Loucy (cell line): ENCODE measurements at regions not wholly inside any gene's neighbourhood (a gene's known extent, or its start where the extent isn't known, plus 50 kb on each side); places are given as distances from the start of the nearest gene placed in this dataset.
"Not testable (repeated sequence)": the region's sequence is repeated elsewhere in the genome, so short reads cannot be mapped to it uniquely, and the experiment has no call there.

Experiments used
- H2AFZ ChIP-seq: fragments of 200-600 bp; sonication (generic); 2 replicates; pipeline ENCODE4 v1.6.0; 2016; ENCODE audit warnings: antibody characterized with exemption, mild to moderate bottlenecking, low read length, moderate library complexity
- H3F3A ChIP-seq: fragments of 200-600 bp; 2 replicates; pipeline ENCODE4 v1.6.0; 2016; ENCODE audit warnings: antibody characterized with exemption, low read depth, mild to moderate bottlenecking
- H3K27me3 ChIP-seq: fragments of 200-600 bp; sonication (generic); 2 replicates; pipeline ENCODE4 v1.6.1; 2014; ENCODE audit warnings: low read length, mild to moderate bottlenecking; ENCODE audit not compliant: insufficient read depth, poor library complexity, severe bottlenecking
- H3K36me3 ChIP-seq: fragments of 200-600 bp; sonication (generic); 2 replicates; pipeline ENCODE4 v1.6.1; 2016; ENCODE audit warnings: low read length; ENCODE audit not compliant: insufficient read depth
- H3K4me1 ChIP-seq: fragments of 200-600 bp; sonication (generic); 2 replicates; pipeline ENCODE4 v1.5.1; 2014; ENCODE audit warnings: low read length, mild to moderate bottlenecking; ENCODE audit not compliant: insufficient read depth, poor library complexity, severe bottlenecking
- H3K4me2 ChIP-seq: fragments of 200-600 bp; sonication (generic); 2 replicates; pipeline ENCODE4 v1.6.0; 2014; ENCODE audit warnings: antibody characterized with exemption, low read length, low read depth, mild to moderate bottlenecking; ENCODE audit not compliant: poor library complexity, severe bottlenecking
- H3K4me3 ChIP-seq: fragments of 200-600 bp; sonication (generic); 2 replicates; pipeline ENCODE4 v1.5.1; 2014; ENCODE audit warnings: low read length, mild to moderate bottlenecking, mixed read lengths; ENCODE audit not compliant: poor library complexity, severe bottlenecking
- H3K79me2 ChIP-seq: fragments of 200-600 bp; sonication (generic); 2 replicates; pipeline ENCODE4 v1.6.1; 2014; ENCODE audit warnings: low read length; ENCODE audit not compliant: insufficient read depth
- H3K9ac ChIP-seq: fragments of 200-600 bp; sonication (generic); 2 replicates; pipeline ENCODE4 v1.6.0; 2014; ENCODE audit warnings: mild to moderate bottlenecking, low read depth, low read length, moderate library complexity; ENCODE audit not compliant: poor library complexity, severe bottlenecking
- H3K9me2 ChIP-seq: fragments of 200-600 bp; sonication (generic); replicated peaks from 2 replicates; pipeline ENCODE4 v1.6.1; 2016; ENCODE audit warnings: low read depth, low read length, mixed read lengths
- H3K9me3 ChIP-seq: fragments of 200-600 bp; sonication (generic); 2 replicates; pipeline ENCODE4 v1.6.1; 2014; ENCODE audit warnings: mild to moderate bottlenecking, antibody characterized with exemption, low read length, low read depth; ENCODE audit not compliant: insufficient read depth
- H4K20me1 ChIP-seq: fragments of 200-600 bp; sonication (generic); 2 replicates; pipeline ENCODE4 v1.6.0; 2014; ENCODE audit warnings: antibody characterized with exemption, low read length, mild to moderate bottlenecking; ENCODE audit not compliant: insufficient read depth, poor library complexity, severe bottlenecking
- EZH2phosphoT487 ChIP-seq: fragments of 200-600 bp; IDR thresholded peaks from 2 replicates; pipeline ENCODE4 v1.6.1; 2018; ENCODE audit warnings: antibody characterized with exemption, mild to moderate bottlenecking, moderate library complexity, borderline replicate concordance
- TF ChIP-seq, protein P1 (sequence below): fragments of 200-600 bp; sonication (generic); conservative IDR thresholded peaks from 2 replicates; pipeline ENCODE4 v1.5.1; 2014; ENCODE audit warnings: mild to moderate bottlenecking, antibody characterized with exemption, low read length

GRCh38 chr9:64773491-64773931 is 511.5 kb downstream of the FOXD4L5 start:
- no peak for TF ChIP-seq EZH2phosphoT487
- TF ChIP-seq, protein P1, sequence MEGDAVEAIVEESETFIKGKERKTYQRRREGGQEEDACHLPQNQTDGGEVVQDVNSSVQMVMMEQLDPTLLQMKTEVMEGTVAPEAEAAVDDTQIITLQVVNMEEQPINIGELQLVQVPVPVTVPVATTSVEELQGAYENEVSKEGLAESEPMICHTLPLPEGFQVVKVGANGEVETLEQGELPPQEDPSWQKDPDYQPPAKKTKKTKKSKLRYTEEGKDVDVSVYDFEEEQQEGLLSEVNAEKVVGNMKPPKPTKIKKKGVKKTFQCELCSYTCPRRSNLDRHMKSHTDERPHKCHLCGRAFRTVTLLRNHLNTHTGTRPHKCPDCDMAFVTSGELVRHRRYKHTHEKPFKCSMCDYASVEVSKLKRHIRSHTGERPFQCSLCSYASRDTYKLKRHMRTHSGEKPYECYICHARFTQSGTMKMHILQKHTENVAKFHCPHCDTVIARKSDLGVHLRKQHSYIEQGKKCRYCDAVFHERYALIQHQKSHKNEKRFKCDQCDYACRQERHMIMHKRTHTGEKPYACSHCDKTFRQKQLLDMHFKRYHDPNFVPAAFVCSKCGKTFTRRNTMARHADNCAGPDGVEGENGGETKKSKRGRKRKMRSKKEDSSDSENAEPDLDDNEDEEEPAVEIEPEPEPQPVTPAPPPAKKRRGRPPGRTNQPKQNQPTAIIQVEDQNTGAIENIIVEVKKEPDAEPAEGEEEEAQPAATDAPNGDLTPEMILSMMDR = no peak
- H3K4me3 ChIP-seq = peak overlapping the region; percentile 61

DNA sequence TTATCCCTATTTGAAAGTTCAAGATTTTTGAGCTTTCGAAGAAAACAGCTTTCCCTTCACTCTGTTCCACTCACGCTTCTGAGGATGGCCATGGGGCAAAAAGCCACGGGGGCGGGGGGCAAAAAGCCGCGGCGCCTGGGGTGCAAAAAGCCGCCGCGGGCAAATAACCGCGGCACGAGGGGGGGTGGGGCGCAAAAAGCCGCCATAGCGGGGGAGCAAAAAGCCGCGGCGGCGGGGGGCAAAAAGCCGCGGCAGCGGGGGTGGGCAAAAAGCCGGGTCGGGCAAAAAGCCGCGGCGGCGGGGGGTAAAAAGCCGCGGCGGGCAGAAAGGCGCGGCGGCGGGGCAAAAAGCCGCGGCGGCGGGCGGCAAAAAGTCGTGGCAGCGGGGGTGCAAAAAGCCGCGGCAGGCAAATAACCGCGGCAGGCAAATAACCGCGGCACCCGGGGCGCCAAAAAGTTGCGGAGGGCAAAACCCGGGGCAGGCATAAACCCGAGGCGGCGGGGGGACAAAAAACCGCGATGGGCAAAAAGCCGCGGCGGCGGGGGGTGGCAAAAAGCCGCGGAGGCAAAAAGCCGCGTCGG is 512.2 kb downstream of the FOXD4L5 start:
- not testable (repeated sequence) for H3K4me3 ChIP-seq, H3K4me1 ChIP-seq, H3K27me3 ChIP-seq, H3F3A ChIP-seq, H3K9me3 ChIP-seq, H2AFZ ChIP-seq, H3K9me2 ChIP-seq, H4K20me1 ChIP-seq, H3K79me2 ChIP-seq, H3K36me3 ChIP-seq, H3K4me2 ChIP-seq, H3K9ac ChIP-seq

More at GRCh38 chr9:64773491-64773931, 511.5 kb downstream of the FOXD4L5 start:
- Histone ChIP-seq H3K9ac (no peak overlapping the region), H3K36me3 (no peaks in the 10 kb centered on the region), H3K9me3 (no peaks in the 10 kb centered on the region), H4K20me1 (no peaks in the 10 kb centered on the region), H3F3A (no peaks in the 10 kb centered on the region), H2AFZ (no peak overlapping the region), H3K4me2 (peak overlapping the region; percentile 34), H3K79me2 (no peaks in the 10 kb centered on the region), H3K27me3 (no peaks in the 10 kb centered on the region), H3K4me1 (no peaks in the 10 kb centered on the region), H3K9me2 (no peaks in the 10 kb centered on the region)

DNA sequence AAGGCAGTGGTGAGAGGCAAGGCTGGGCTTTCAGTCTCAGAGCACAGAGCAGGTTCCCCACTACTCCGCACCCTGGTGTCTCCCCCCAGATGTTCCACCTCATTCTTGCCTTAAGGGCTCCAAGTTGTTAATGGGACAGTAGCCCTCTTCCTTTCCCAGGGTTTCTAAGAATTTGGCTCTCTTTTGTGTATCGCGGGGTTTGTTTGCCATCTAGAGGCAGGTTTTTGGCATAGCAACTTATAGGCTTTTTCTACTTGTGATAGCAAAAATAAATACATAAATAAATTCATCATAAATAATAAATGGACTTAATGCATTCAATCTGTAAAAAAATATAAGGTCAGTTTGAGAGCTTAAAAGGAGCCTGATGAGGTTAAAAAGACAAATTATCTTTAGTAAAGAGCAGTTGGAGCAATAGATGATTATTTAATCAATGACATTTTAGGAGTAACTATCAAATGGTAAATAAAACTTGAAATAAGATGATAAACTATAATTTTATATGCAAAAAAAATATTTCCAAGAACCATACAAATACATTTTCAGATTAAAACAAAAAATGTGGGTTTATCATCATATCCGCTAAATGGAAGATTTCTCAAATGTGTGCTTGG is 512.8 kb downstream of the FOXD4L5 start:
- H3K4me2 ChIP-seq, H3K4me1 ChIP-seq, H3K4me3 ChIP-seq, H3K9me2 ChIP-seq, H4K20me1 ChIP-seq, H3K27me3 ChIP-seq, H3K9ac ChIP-seq, H3K9me3 ChIP-seq, H2AFZ ChIP-seq, H3F3A ChIP-seq, H3K36me3 ChIP-seq, H3K79me2 ChIP-seq: not testable (repeated sequence)
